AG09319 (cell line): ENCODE measurements at regions not wholly inside any gene's neighbourhood (a gene's known extent, or its start where the extent isn't known, plus 50 kb on each side); places are given as distances from the start of the nearest gene placed in this dataset.

Experiments
- DNase-seq: peaks from one replicate; pipeline ENCODE4 v3.0.0-alpha.2; 2010; ENCODE audit warnings: low read depth; ENCODE audit errors: extremely low read depth
- CTCF ChIP-seq: IDR thresholded peaks from 2 replicates; pipeline ENCODE4 v1.5.1; 2011; ENCODE audit warnings: low read depth, mild to moderate bottlenecking, inconsistent platforms, low read length, moderate library complexity

GRCh38 chr3:159791336-159791735, 197.3 kb upstream of the IL12A start:
- TF ChIP-seq CTCF = no peak
- no peak for DNase-seq

- TF ChIP-seq CTCF = no peak
- no peak for DNase-seq
These were observed 196.6 kb upstream of the IL12A start for GRCh38 chr3:159792070-159792469.

GRCh38 chr3:159795042-159795441, 193.6 kb upstream of the IL12A start:
- no peak for DNase-seq
- no peak for TF ChIP-seq CTCF

GRCh38 chr3:159795681-159796175, 192.9 kb upstream of the IL12A start:
- TF ChIP-seq CTCF = no peak
- no peak for DNase-seq

- no peak for TF ChIP-seq CTCF
- DNase-seq = no peak
These were observed 192.4 kb upstream of the IL12A start for GRCh38 chr3:159796226-159796625.

GRCh38 chr3:159796744-159797143, 191.9 kb upstream of the IL12A start:
- TF ChIP-seq CTCF = no peak
- no peak for DNase-seq

- no peak for TF ChIP-seq CTCF
- no peak for DNase-seq
These were observed 190.9 kb upstream of the IL12A start for GRCh38 chr3:159797771-159798170.
